Suprapubic skin (tissue), 3 donors: ENCODE measurements at regions not wholly inside any gene's neighbourhood (a gene's known extent, or its start where the extent isn't known, plus 50 kb on each side); places are given as distances from the start of the nearest gene placed in this dataset.

Source experiments
- EP300 ChIP-seq: sonication (generic); formaldehyde crosslinking; IDR thresholded peaks from one replicate; pipeline ENCODE4 v1.6.1; 2017; ENCODE audit warnings: antibody characterized with exemption
- POLR2A ChIP-seq, 2 donors: fragments of 450-650 bp; IDR thresholded peaks; one replicate each; pipeline ENCODE4 v1.6.1; 2017; ENCODE audit warnings: antibody characterized with exemption in 2 of 2, mild to moderate bottlenecking in 2 of 2, moderate library complexity in 2 of 2
- TF ChIP-seq, protein P1 (sequence below), 2 donors: fragments of 200-600 bp in 1 of 2; fragments of 450-650 bp in 1 of 2; sonication (generic) in 1 of 2; IDR thresholded peaks; one replicate each; pipeline ENCODE4 v1.5.1; 2016 to 2019; ENCODE audit warnings: antibody characterized with exemption in 2 of 2, mild to moderate bottlenecking in 1 of 2, moderate library complexity in 1 of 2

- TF ChIP-seq, protein P1, sequence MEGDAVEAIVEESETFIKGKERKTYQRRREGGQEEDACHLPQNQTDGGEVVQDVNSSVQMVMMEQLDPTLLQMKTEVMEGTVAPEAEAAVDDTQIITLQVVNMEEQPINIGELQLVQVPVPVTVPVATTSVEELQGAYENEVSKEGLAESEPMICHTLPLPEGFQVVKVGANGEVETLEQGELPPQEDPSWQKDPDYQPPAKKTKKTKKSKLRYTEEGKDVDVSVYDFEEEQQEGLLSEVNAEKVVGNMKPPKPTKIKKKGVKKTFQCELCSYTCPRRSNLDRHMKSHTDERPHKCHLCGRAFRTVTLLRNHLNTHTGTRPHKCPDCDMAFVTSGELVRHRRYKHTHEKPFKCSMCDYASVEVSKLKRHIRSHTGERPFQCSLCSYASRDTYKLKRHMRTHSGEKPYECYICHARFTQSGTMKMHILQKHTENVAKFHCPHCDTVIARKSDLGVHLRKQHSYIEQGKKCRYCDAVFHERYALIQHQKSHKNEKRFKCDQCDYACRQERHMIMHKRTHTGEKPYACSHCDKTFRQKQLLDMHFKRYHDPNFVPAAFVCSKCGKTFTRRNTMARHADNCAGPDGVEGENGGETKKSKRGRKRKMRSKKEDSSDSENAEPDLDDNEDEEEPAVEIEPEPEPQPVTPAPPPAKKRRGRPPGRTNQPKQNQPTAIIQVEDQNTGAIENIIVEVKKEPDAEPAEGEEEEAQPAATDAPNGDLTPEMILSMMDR (IDR thresholded peaks at IDR 0.05) = no peak
- TF ChIP-seq EP300 (no peak), POLR2A (IDR thresholded peaks at IDR 0.05) (no peak)
Measured at GRCh38 chr17:68782789-68783188, 172.4 kb downstream of the ABCA8 start.
